ENCODE measurements at regions not wholly inside any gene's neighbourhood (a gene's known extent, or its start where the extent isn't known, plus 50 kb on each side); places are given as distances from the start of the nearest gene placed in this dataset.

GRCh38 chr15:98403569-98403968 is 244.8 kb upstream of the IGF1R start:
- TF ChIP-seq CTCF (IDR thresholded peaks at IDR 0.05) (no peak), EP300 (IDR thresholded peaks at IDR 0.05) (no peak)

Data from gastroesophageal sphincter (tissue), 3 donors.